Fibroblast of the aortic adventitia (primary cell): ENCODE measurements at regions not wholly inside any gene's neighbourhood (a gene's known extent, or its start where the extent isn't known, plus 50 kb on each side); places are given as distances from the start of the nearest gene placed in this dataset.
A peak's percentile ranks its signal among the peaks of the same experiment; 100 is the strongest.

Source experiments
- DNase-seq: peaks from one replicate; pipeline ENCODE4 v3.0.0-alpha.2; 2010; ENCODE audit warnings: low read depth
- H3K4me3 ChIP-seq: 2 replicates; pipeline ENCODE4 v1.5.1; 2011; ENCODE audit warnings: low read depth, mild to moderate bottlenecking, control low read depth, low read length, moderate library complexity
- CTCF ChIP-seq: IDR thresholded peaks from 2 replicates; pipeline ENCODE4 v1.5.1; 2011; ENCODE audit warnings: mild to moderate bottlenecking, low read length, control low read depth, inconsistent platforms; ENCODE audit not compliant: insufficient read depth

- TF ChIP-seq CTCF, result no peak
- DNase-seq, result no peak
- no peak overlapping the region for H3K4me3 ChIP-seq
Measured at GRCh38 chr14:30118992-30119640, 191.5 kb upstream of the PRKD1 start.

- H3K4me3 ChIP-seq, result no peak overlapping the region
- no peak for TF ChIP-seq CTCF
- DNase-seq, result no peak
Measured at GRCh38 chr14:30125322-30125979, 197.8 kb upstream of the PRKD1 start.

GRCh38 chr14:30129807-30130206 lies 202.2 kb upstream of the PRKD1 start:
- TF ChIP-seq CTCF, result no peak
- peak; percentile 23 for DNase-seq
- H3K4me3 ChIP-seq, result no peak overlapping the region

- H3K4me3 ChIP-seq, result no peak overlapping the region
- TF ChIP-seq CTCF, result no peak
- DNase-seq, result no peak
Measured at GRCh38 chr14:30131581-30132097, 204.0 kb upstream of the PRKD1 start.

GRCh38 chr14:30132196-30132595 lies 204.5 kb upstream of the PRKD1 start:
- DNase-seq, result no peak
- no peak overlapping the region for H3K4me3 ChIP-seq
- TF ChIP-seq CTCF, result no peak

GRCh38 chr14:30134936-30135335 lies 207.3 kb upstream of the PRKD1 start:
- no peak for TF ChIP-seq CTCF
- H3K4me3 ChIP-seq, result no peak overlapping the region
- no peak for DNase-seq
